HG03103 (cell line): ENCODE measurements at regions not wholly inside any gene's neighbourhood (a gene's known extent, or its start where the extent isn't known, plus 50 kb on each side); places are given as distances from the start of the nearest gene placed in this dataset.

Source experiments
- ATAC-seq: cut with Tn5 transposase; IDR thresholded peaks from one replicate; pipeline ENCODE4 v1.9.1; 2021; ENCODE audit warnings: low read depth; ENCODE audit not compliant: unreplicated experiment

- ATAC-seq, result no peak
Measured at GRCh38 chr12:45548426-45548825, 181.1 kb upstream of the ARID2 start.

DNA sequence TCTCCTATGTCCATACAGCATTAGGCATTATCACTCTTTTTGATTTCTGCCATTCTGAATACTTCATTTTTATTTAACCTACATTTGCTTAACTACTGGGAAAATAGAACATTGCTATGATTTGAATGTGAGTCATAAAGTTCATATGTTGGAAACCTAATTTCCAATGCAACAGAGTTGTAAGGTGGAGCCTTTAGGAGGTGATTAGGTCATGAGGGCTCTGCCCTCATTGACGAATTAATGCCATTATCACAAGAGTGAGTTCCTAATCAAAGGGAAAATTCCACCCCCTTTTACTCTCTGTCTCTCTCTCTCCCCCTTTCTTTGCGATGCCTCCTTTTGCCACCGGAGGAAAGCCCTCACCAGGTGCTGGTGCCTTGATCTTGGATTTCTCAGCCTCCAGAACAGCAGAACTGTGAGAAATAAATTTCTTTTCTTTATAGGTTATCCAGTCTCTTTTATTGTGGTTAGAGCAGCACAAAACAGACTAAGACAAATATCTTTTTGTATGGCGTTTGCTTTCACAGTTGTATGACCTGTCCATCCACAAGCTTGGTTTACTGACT is 180.1 kb upstream of the ARID2 start:
- no peak for ATAC-seq

DNA sequence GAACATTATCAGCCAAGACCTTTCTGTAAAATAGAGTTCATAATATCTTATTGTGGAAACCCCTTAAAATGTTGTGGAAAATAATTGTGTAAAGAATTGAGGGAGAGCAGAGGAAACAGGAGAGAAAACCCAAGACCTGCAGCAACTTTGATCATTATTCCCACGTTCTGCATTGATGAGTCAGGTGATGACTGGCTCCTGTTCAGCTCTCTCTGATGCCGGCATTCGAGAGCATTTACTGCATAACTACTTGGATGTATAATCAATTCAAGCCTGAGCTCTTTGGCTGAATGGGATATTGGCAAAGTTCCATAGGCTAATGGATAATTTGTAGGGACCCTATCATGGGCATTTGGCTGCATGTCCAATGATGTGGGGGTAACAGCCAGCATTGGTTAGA is 176.3 kb upstream of the ARID2 start:
- ATAC-seq, result no peak

DNA sequence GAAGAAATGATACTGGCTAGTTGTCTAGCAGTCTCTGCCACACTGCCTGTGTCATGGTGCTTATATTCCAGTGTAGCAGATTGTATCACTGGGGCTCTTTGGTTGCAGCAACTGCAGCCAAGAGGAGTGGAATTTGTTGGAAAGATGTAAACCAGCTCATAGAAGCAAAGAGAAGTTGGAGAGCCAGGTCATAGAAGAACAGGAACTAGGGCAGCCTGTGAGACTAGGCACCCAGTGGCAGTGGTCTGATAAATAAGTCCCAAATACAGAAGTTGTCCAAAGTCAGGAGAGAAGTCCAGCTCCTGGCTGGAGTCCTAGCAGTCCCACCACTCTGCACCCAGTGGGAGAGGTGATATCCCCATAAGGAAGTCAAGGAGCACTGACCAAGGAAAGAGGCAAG is 172.5 kb upstream of the ARID2 start:
- no peak for ATAC-seq

DNA sequence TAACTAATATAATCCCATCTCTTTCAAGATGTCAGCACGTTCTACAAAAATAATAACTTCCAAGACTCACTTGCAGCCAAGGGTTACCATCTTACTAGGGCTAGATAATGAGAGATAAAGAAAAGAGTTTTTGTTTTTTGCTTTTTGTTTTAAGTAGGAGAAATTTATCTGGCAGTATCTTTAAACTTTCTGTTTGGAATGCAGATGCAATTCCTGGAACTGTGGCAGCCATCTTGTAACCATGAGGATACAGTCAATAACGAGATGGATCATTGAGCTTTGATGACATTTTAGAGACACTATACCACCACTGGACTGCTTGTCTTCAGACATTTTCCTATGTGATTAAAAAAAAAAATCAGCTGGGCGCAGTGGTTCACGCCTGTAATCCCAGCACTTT is 171.2 kb upstream of the ARID2 start:
- no peak for ATAC-seq

- no peak for ATAC-seq
Measured at GRCh38 chr12:45559537-45559936, 170.0 kb upstream of the ARID2 start.

DNA sequence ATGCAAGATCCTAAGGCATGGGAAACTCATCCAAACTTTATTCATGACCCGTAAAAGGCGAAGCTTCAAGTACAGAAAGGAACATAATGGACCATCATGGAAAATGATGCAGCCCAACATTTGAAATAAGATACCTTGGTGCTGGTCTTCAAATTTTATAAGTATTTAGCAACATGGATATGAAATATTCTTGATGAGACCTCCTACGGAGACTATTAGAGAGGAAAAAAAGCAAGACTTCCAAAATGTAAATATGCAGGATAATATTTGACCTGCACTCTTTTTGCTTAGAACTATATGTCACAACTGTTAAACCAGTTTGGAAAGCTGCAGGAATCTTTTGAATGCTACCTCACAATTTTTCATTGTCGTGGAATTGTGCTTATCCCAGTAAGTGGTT is 168.8 kb upstream of the ARID2 start:
- no peak for ATAC-seq

DNA sequence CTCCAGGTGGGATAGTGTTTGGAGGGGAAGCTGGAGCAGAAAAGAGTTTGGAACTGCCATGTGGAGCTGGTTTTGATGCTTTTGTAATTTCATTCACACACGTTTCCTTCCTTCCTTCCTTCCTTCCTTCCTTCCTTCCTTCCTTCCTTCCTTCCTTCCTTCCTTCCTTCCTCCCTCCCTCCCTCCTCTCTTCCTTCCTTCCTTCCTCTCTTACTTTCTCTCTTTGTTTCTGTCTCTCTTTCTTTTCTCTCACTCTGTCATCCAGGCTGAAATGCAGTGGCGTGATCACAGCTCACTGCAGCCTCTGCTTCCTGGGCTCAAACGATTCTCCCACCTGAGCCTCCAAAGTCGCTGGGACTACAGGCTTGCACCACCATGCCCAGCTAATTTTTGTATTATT is 168.0 kb upstream of the ARID2 start:
- ATAC-seq, result no peak

GRCh38 chr12:45565590-45565989 is 163.9 kb upstream of the ARID2 start:
- no peak for ATAC-seq

DNA sequence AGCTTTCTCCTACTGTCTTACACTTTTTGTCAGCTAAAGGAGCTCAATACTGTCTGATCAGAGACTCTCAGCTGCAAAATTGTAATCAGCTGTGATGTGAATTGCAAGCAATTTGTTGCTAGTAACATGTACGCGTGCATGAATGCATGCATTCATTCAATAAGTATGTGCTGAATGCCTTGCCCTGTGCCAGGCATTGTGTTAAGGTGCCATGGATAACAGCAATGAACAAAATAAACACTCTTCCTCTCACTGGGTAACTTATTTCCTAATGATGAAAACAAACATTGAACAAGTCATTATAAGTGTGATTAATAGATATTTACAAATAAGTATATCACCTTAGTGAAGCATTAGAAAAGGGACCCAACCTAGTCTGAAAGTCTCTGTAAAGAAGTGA is 163.2 kb upstream of the ARID2 start:
- ATAC-seq, result no peak

- ATAC-seq, result no peak
Measured at GRCh38 chr12:45568808-45569207, 160.7 kb upstream of the ARID2 start.

DNA sequence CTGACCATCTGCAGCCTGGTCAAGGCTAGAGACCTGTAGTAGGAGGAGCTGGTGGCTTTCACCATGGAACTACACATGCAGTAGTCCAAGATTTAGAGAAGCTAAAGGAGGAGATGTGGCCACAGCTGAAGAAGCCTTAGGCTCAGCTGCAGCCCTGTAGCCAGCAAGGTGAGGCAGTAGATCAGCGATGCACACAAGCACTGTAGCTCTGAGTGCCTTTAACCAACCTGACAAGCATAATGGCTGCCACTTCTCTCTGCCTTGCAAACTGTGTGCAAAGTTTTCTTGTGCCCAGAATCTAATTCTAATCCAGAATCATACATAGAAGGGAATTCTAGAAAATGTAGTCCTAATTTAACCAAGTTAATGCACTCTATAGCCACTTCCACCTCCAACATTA is 159.0 kb upstream of the ARID2 start:
- no peak for ATAC-seq

GRCh38 chr12:45572114-45572513 is 157.4 kb upstream of the ARID2 start:
- no peak for ATAC-seq

DNA sequence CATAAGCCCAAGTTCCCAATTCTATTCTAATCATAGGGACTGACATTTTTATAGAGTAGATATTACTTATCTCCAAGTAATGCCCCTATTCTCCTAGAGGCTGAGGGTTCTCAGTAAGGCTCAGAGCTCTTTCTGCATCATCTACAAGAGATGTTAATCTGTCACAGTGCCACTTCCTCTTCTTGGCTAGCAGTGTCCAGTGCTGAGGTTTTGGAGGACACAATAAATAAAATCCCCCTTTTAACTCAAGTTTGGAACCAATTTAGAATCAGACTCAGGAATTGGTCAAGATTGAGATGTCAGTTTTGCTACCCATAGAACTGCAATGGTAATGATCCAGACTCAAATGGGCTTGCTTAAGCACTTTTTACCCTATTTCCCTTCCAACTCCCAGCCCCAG is 154.1 kb upstream of the ARID2 start:
- ATAC-seq, result no peak

- peak; percentile 65 for ATAC-seq
Measured at GRCh38 chr12:45575823-45576475, 153.6 kb upstream of the ARID2 start.

GRCh38 chr12:45577844-45578399 is 151.6 kb upstream of the ARID2 start:
- no peak for ATAC-seq

DNA sequence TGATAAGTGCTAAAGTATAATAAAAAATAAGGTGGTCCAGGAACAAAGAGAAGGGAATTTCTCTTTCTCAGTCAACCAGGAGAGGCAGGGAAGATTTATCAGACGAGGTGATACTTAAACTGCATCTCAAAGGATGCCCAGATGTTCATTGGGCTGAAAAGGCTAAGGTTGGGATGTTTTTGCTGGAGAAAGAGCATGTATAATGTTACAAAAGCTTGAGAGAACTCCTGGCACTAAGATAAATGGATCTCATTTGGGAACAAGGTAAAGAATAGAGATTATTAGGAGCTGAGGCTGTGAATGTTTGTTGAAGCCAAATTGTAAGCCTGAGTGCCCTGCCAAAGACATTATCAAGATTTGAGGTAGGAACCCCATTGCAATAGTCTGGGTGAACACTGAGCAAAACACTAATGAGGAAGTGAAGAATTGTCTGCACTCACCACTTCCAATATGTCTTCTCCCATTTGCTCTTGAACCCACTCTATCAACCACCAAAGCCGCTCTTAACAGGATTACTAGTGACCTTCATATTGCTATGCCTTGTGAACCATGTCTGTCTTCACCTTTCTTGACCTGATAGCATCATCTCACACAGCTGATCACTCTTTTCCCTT is 149.0 kb upstream of the ARID2 start:
- ATAC-seq, result no peak

DNA sequence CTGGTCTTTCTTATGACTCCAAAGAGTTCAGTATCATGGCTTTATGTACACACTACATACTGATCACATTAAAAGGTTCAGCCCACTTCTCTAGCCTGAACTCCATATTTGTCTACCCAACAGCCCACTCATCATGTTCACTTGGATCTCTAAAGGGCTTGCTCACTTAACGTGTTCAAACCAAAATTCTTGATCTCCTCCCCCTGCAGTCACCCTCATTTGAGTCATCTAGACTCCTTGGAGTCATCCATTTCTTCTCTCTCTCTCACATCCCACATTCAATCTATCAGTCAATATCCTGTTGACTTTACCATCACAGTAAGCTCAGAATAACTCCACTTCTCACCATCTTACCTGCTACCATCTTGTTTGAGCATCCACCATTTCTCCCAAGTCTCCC is 148.4 kb upstream of the ARID2 start:
- ATAC-seq, result no peak

DNA sequence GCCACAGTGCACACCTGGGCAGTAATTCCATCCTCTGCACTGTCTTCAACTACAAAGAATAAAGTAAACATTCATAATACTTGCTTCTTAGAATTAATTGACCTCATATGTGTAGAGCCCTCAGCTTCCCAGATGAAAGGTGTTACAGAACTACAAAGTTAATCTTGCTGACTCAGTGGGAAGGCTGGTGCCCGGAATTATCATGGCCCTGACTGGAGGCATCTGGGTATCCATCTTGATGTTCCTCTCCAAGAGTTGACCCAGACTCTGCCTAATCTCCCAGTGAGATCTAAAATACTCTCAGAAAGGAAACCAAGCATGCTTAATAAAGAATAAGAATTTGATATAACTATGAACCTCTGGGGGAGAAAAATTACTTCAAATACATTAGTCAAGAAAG is 147.0 kb upstream of the ARID2 start:
- ATAC-seq, result no peak

- ATAC-seq, result no peak
Measured at GRCh38 chr12:45582986-45583659, 146.4 kb upstream of the ARID2 start.

DNA sequence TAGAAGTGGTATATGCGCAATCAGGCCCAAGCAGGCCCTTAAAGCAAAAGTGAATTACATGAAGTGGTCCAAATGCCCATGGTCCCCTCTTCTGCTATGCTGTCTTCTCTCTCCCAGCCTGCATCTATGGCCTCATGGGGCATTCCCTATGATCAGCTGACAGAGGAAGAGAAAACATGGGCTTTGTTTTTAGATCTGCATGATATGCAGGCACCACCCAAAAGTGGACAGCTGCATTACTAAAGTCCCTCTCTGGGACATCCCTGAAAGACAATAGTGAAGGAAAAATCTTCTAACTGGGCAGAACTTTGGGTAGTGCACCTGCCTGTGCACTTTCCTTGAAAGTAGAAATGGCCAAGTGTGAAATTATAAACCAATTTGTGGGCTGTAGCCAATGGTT is 145.2 kb upstream of the ARID2 start:
- no peak for ATAC-seq
